HAP-1 (cell line): ENCODE measurements at regions not wholly inside any gene's neighbourhood (a gene's known extent, or its start where the extent isn't known, plus 50 kb on each side); places are given as distances from the start of the nearest gene placed in this dataset.

Source experiments
- DNase-seq, 2 experiments: peaks; one replicate each; pipeline ENCODE4 v3.0.0-alpha.2; 2016 to 2020; ENCODE audit warnings: low spot score in 2 of 2
- H3K27me3 ChIP-seq: fragments of 250-450 bp; sonication (Bioruptor Pico); 2 replicates; pipeline ENCODE4 v1.5.1; 2020; ENCODE audit warnings: low read depth, mild to moderate bottlenecking, moderate library complexity
- H3K36me3 ChIP-seq: fragments of 250-450 bp; sonication (Bioruptor Pico); replicated peaks from 2 replicates; pipeline ENCODE4 v1.5.1; 2020; ENCODE audit warnings: mild to moderate bottlenecking
- H3K4me1 ChIP-seq: fragments of 250-450 bp; sonication (Bioruptor Pico); 2 replicates; pipeline ENCODE4 v1.5.1; 2020; ENCODE audit warnings: mild to moderate bottlenecking
- H3K4me3 ChIP-seq: fragments of 250-450 bp; sonication (Bioruptor Pico); 2 replicates; pipeline ENCODE4 v1.5.1; 2020; ENCODE audit warnings: mild to moderate bottlenecking, moderate library complexity
- H3K9me3 ChIP-seq: fragments of 250-450 bp; sonication (Bioruptor Pico); 2 replicates; pipeline ENCODE4 v1.5.1; 2020; ENCODE audit warnings: mild to moderate bottlenecking, moderate library complexity
- in situ Hi-C: fragments of 300-500 bp; cut with MboI; formaldehyde crosslinking; loops from 3 replicates; pipeline ENCODE4 v1.14.3; 2020; ENCODE audit warnings: low sequenced_read_pairs, inconsistent platforms, mixed read lengths

- H3K36me3 ChIP-seq: no peaks in the 10 kb centered on the region
- H3K9me3 ChIP-seq: no peaks in the 10 kb centered on the region
Observed at GRCh38 chr1:71345491-71345890, 264.7 kb upstream of the ZRANB2 start.

DNA sequence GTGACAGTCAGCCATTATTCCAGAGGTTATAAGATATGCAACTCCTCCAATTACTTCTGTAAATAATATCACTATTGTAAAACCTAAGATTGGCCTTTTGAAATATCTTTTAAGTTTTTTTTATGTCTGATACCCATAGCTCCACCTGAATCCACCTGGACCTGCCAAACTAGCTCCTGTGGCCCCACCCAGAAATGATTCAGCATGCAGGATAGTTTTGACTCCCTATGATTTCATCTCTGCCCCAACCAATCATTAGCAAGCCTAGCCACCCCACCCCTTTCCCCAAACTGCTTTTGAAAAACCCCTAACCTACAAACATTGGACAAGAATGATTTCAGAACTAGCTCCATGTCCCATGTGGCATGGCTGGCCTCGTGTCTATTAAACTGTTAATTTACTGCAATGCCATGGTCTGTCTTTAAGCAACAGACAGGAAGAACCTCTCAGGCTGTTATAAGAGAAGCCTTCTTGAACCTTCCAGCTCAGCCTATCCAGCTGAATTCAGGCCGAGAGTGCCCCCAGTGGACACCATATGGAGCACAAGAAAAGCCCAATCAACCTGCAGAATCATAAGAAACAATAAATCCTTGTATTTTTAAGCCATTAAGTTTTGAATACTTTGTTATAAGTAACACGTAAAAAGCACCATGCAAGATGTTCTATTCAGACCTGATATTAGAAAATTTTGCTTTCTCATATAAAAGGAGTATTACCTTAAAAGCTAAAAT, 263.0 kb upstream of the ZRANB2 start:
- H3K4me3 ChIP-seq: no peak overlapping the region
- in situ Hi-C loops: no loop called here

More at GRCh38 chr1:71345491-71345890, 264.7 kb upstream of the ZRANB2 start:
- Histone ChIP-seq H3K4me1 (no peaks in the 10 kb centered on the region), H3K4me3 (no peak overlapping the region), H3K27me3 (no peaks in the 10 kb centered on the region)
- in situ Hi-C loops: no loop called here
- DNase-seq: no peak

DNA sequence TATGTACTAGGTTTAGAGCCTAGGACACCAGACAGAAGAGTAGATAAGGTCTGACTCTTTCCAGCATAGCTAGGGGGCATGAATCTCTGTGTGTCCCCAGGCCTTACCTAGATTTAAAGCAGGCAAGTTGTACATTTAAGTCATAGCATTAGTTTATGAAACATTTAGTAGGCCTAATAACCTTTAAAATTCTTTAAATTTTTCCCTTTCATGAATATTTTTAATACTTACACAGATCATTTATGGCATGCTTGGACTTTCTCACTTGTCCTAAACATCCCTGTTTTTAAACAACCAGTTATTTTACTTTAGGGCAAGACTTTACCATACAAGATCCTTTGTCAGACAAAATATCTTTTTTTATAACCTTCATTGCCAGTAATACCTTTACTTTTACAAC, 258.4 kb upstream of the ZRANB2 start:
- Histone ChIP-seq H3K4me3 (no peak overlapping the region), H3K4me1 (no peaks in the 10 kb centered on the region), H3K36me3 (no peaks in the 10 kb centered on the region), H3K27me3 (no peaks in the 10 kb centered on the region), H3K9me3 (peaks cover 5% of the 10 kb centered on the region)
- in situ Hi-C loops: no loop called here
- no peak for DNase-seq

More for the DNA sequence above, 263.0 kb upstream of the ZRANB2 start:
- no peaks in the 10 kb centered on the region for H3K27me3 ChIP-seq
- H3K36me3 ChIP-seq: no peaks in the 10 kb centered on the region
- DNase-seq: peak in 1 of 2 experiments; percentile 27
- peaks cover 5% of the 10 kb centered on the region for H3K9me3 ChIP-seq
- no peaks in the 10 kb centered on the region for H3K4me1 ChIP-seq

- in situ Hi-C loops: no loop called here
- Histone ChIP-seq H3K36me3 (no peaks in the 10 kb centered on the region), H3K27me3 (no peaks in the 10 kb centered on the region), H3K4me3 (no peak overlapping the region), H3K4me1 (no peaks in the 10 kb centered on the region), H3K9me3 (no peaks in the 10 kb centered on the region)
- no peak for DNase-seq
Observed at GRCh38 chr1:71330991-71331390, 250.2 kb upstream of the ZRANB2 start.

DNA sequence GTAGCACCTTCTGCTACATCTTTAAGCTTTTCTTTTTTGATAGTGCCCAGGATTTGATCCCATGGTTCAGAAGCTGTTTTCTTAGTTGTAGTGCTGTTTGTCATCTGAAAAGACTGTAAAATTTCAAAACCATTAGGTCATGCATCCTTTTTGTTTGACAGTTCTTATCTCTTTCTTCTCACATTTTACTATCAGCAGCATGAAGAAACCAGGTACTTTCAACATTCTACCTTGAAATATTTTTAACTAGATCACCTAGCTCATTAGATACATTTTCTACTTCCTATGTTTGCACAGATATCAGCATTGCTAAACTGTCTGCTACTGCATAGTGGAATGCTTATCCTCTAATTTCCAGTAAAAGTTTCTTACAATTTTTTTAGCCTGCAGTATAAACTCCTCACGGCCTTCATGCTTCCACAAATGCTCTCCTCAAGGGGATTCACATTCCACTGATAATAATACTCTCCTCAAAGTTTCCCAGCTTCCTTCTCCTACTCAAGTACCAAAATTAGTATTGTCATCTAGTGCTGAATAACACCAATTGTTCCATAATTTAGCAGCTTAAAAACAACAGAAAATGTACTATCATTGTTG, 243.9 kb upstream of the ZRANB2 start:
- H3K27me3 ChIP-seq: no peaks in the 10 kb centered on the region
- H3K36me3 ChIP-seq: no peaks in the 10 kb centered on the region
- no peak overlapping the region for H3K4me3 ChIP-seq
- DNase-seq: no peak
- in situ Hi-C loops: no loop called here
- no peaks in the 10 kb centered on the region for H3K9me3 ChIP-seq
- no peaks in the 10 kb centered on the region for H3K4me1 ChIP-seq

- no peak for DNase-seq
- H3K27me3 ChIP-seq: no peaks in the 10 kb centered on the region
- no peaks in the 10 kb centered on the region for H3K9me3 ChIP-seq
- H3K36me3 ChIP-seq: no peaks in the 10 kb centered on the region
- no peaks in the 10 kb centered on the region for H3K4me1 ChIP-seq
- H3K4me3 ChIP-seq: no peak overlapping the region
- in situ Hi-C loops: no loop called here
Observed at GRCh38 chr1:71312545-71312944, 231.7 kb upstream of the ZRANB2 start.

GRCh38 chr1:71311376-71311775, 230.5 kb upstream of the ZRANB2 start:
- Histone ChIP-seq H3K36me3 (no peaks in the 10 kb centered on the region), H3K9me3 (no peaks in the 10 kb centered on the region), H3K27me3 (no peaks in the 10 kb centered on the region), H3K4me3 (no peak overlapping the region), H3K4me1 (no peaks in the 10 kb centered on the region)
- in situ Hi-C loops: no loop called here
- DNase-seq: no peak

GRCh38 chr1:71307451-71307850, 226.6 kb upstream of the ZRANB2 start:
- no peaks in the 10 kb centered on the region for H3K27me3 ChIP-seq
- no peaks in the 10 kb centered on the region for H3K36me3 ChIP-seq
- no peaks in the 10 kb centered on the region for H3K9me3 ChIP-seq
- no peaks in the 10 kb centered on the region for H3K4me1 ChIP-seq
- in situ Hi-C loops: no loop called here
- no peak overlapping the region for H3K4me3 ChIP-seq
- no peak for DNase-seq

DNA sequence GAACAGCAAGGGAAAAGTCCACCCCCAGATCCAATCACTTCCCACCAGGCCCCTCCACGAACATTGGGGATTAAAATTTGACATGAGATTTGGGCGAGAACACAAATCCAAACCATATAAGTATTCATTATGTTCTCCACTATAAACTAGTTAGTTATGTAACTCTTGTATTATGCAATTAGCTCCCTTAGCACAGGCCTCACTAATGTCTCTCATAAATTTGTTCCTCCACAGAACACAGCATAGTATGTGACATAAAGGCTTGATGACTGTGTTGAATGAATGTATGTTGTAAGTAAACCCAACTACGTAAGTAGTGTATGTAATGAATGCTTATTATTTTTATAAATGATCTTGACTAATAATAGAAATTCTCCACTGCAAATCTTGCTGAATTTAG, 223.3 kb upstream of the ZRANB2 start:
- no peaks in the 10 kb centered on the region for H3K9me3 ChIP-seq
- no peak overlapping the region for H3K4me3 ChIP-seq
- H3K36me3 ChIP-seq: no peaks in the 10 kb centered on the region
- in situ Hi-C loops: no loop called here
- no peaks in the 10 kb centered on the region for H3K27me3 ChIP-seq
- no peak for DNase-seq
- no peaks in the 10 kb centered on the region for H3K4me1 ChIP-seq

DNA sequence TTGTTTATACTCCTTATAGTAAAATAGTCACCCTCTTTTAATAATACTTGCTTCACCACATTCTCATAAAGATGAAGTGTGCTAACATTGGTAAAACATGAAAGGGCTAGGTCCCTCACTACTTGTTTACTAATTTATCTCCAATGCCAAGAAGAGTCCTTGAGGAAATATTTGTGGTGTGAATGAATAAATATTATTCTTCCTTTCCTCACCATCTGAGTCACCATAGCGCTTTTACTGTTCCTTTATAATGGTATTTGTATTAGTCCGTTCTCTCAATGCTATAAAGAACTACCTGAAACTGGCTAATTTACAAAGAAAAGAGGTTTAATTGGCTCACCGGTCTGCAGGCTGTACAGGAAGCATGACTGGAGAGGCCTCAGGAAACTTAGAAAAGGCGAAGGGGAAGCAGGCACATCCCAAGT, 222.8 kb upstream of the ZRANB2 start:
- DNase-seq: no peak
- Histone ChIP-seq H3K36me3 (no peaks in the 10 kb centered on the region), H3K4me1 (no peaks in the 10 kb centered on the region), H3K27me3 (no peaks in the 10 kb centered on the region), H3K9me3 (no peaks in the 10 kb centered on the region), H3K4me3 (no peak overlapping the region)
- in situ Hi-C loops: no loop called here

- Histone ChIP-seq H3K4me1 (no peaks in the 10 kb centered on the region), H3K27me3 (no peaks in the 10 kb centered on the region), H3K9me3 (no peaks in the 10 kb centered on the region), H3K4me3 (no peak overlapping the region), H3K36me3 (no peaks in the 10 kb centered on the region)
- in situ Hi-C loops: no loop called here
- DNase-seq: no peak
Observed at GRCh38 chr1:71298633-71299032, 217.8 kb upstream of the ZRANB2 start.

GRCh38 chr1:71296551-71297134, 215.8 kb upstream of the ZRANB2 start:
- in situ Hi-C loops: no loop called here
- Histone ChIP-seq H3K4me3 (no peak overlapping the region), H3K36me3 (no peaks in the 10 kb centered on the region), H3K9me3 (no peaks in the 10 kb centered on the region), H3K27me3 (no peaks in the 10 kb centered on the region), H3K4me1 (no peaks in the 10 kb centered on the region)
- DNase-seq: no peak

GRCh38 chr1:71295350-71295749, 214.5 kb upstream of the ZRANB2 start:
- H3K27me3 ChIP-seq: no peaks in the 10 kb centered on the region
- no peaks in the 10 kb centered on the region for H3K9me3 ChIP-seq
- no peak overlapping the region for H3K4me3 ChIP-seq
- H3K4me1 ChIP-seq: peaks cover 4% of the 10 kb centered on the region
- DNase-seq: no peak
- in situ Hi-C loops: no loop called here
- H3K36me3 ChIP-seq: no peaks in the 10 kb centered on the region

GRCh38 chr1:71294178-71294577, 213.3 kb upstream of the ZRANB2 start:
- no peaks in the 10 kb centered on the region for H3K36me3 ChIP-seq
- DNase-seq: no peak
- H3K9me3 ChIP-seq: no peaks in the 10 kb centered on the region
- in situ Hi-C loops: no loop called here
- peaks cover 4% of the 10 kb centered on the region for H3K4me1 ChIP-seq
- H3K27me3 ChIP-seq: no peaks in the 10 kb centered on the region
- no peak overlapping the region for H3K4me3 ChIP-seq
